ENCODE measurements at regions not wholly inside any gene's neighbourhood (a gene's known extent, or its start where the extent isn't known, plus 50 kb on each side); places are given as distances from the start of the nearest gene placed in this dataset.

DNA sequence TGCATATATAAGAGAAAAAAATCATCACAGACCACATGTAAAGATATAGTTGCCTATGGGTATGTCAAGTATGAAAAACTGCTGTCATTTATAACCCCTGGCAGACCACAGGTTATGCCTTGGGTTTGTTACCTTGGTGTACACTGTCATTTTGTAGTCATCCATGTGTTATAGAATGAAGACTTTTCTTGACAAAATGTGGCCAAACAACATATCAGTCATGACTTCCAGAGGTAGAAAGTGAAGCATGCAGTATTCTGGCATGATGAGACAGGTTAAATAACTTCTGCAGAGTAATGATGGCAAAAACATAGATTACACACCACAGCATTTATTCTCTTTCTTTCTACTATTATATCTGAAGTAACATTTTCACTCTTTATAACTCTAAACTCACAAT is 74.9 kb upstream of the NEUROD1 start:
- TF ChIP-seq, protein P1, sequence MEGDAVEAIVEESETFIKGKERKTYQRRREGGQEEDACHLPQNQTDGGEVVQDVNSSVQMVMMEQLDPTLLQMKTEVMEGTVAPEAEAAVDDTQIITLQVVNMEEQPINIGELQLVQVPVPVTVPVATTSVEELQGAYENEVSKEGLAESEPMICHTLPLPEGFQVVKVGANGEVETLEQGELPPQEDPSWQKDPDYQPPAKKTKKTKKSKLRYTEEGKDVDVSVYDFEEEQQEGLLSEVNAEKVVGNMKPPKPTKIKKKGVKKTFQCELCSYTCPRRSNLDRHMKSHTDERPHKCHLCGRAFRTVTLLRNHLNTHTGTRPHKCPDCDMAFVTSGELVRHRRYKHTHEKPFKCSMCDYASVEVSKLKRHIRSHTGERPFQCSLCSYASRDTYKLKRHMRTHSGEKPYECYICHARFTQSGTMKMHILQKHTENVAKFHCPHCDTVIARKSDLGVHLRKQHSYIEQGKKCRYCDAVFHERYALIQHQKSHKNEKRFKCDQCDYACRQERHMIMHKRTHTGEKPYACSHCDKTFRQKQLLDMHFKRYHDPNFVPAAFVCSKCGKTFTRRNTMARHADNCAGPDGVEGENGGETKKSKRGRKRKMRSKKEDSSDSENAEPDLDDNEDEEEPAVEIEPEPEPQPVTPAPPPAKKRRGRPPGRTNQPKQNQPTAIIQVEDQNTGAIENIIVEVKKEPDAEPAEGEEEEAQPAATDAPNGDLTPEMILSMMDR (IDR thresholded peaks at IDR 0.05), result no peak
- DNase-seq (ENCODE audit: low spot score) (no peak), ATAC-seq (ENCODE audit: low FRiP score) (no peak)

DNA sequence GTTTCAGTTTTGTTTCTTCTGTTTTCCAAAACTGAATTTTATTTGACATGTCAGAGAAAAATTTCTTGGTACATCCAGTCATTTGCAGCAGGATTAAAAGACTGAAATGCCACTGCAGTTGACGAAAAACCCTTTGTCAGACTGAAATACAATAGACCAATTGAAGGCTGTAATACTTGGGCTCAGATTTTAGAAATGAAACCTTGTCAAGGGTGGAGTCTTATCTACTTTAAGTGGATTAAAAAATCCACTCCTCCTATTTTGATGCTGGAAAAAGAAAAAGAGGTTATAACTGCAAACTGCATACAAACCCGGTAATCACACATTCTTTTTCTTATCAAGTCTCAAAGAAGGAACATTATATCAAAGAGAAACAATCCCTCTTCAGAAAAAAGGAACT is 80.2 kb upstream of the NEUROD1 start:
- no peak for ATAC-seq (ENCODE audit: low FRiP score)
- TF ChIP-seq, protein P1 (IDR thresholded peaks at IDR 0.05), result no peak
- DNase-seq (ENCODE audit: low spot score), result no peak

DNA sequence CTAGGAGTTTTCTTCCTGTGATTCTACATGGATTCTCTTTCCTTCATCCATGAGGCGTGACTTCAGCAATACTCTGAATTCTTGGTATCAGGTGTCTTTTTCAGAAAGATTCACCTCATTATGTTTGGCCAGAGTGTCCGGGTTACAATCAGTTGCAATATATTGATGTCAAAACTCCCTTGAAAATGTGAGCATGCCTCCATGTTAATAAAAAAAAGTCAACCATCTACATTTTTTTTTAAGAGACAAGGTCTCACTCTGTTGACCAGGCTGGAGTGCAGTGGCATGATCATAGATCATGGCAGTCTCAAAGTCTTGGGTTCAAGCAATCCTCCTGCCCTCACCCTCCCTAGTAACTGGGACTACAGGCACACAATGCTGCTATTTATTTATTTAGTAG is 80.9 kb upstream of the NEUROD1 start:
- TF ChIP-seq, protein P1 (IDR thresholded peaks at IDR 0.05), result no peak
- DNase-seq (ENCODE audit: low spot score) (no peak), ATAC-seq (ENCODE audit: low FRiP score) (no peak)

DNA sequence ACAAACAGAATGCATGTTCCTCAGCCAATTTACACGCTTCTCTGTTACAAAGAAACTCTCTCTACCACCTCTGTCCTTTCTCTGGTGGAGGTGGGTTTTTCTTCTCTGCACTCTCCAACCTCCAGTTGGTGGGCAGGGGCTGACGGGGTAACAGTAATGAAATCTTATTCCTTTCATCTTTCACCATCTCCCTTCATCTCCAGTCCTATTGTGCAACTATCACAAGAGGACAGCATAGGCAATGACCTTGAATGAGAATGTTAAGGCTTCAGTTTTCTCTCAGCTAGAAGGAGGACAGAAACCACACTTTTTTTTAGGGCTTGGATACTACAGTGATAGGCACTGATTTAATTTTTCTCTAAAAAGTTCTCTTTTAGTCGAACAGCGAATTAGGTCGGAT is 81.7 kb upstream of the NEUROD1 start:
- no peak for DNase-seq (ENCODE audit: low spot score)
- ATAC-seq (ENCODE audit: low FRiP score), result no peak
- TF ChIP-seq, protein P1 (IDR thresholded peaks at IDR 0.05), result no peak

DNA sequence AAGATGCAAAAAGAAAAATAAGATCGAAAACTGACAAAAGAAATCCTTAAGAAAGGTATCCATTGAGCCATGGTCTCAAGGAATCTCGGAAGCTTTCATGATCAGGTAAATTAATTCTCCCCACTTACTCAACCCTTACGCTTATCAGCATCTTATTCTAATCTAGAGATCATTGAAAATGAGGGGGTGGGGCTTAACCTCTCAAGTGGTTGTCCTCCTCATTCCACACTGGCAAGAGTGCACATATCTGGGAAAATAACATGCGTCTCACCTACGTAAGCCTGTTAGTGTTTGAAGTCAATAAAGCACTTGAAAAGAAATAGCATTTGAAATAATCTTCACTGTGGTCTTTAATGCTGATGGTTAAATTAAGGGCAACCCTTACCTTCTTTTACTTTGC is 82.5 kb upstream of the NEUROD1 start:
- DNase-seq (ENCODE audit: low spot score), result no peak
- TF ChIP-seq, protein P1 (IDR thresholded peaks at IDR 0.05), result no peak
- ATAC-seq (ENCODE audit: low FRiP score), result no peak

DNA sequence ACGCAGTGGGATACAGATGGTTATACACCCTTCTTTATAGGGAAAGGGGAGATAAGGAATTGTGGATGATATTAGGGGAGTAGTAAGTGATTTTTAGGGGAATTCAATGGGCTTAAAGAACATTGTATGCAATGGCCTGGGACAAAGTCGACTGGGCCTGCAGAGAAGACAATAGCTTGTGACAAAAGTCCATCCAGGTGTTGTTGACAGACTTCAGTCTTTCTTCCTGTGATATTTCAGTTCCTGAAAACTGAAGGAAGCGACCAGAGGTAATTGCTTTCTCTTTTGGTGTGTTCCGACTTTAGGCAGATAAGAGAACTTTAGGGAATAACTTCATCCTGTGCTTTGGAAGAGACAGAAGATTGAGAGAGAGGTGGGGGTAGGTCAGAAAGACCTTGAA is 83.1 kb upstream of the NEUROD1 start:
- ATAC-seq (ENCODE audit: low FRiP score) (no peak), DNase-seq (ENCODE audit: low spot score) (no peak)
- TF ChIP-seq, protein P1 (IDR thresholded peaks at IDR 0.05), result no peak

DNA sequence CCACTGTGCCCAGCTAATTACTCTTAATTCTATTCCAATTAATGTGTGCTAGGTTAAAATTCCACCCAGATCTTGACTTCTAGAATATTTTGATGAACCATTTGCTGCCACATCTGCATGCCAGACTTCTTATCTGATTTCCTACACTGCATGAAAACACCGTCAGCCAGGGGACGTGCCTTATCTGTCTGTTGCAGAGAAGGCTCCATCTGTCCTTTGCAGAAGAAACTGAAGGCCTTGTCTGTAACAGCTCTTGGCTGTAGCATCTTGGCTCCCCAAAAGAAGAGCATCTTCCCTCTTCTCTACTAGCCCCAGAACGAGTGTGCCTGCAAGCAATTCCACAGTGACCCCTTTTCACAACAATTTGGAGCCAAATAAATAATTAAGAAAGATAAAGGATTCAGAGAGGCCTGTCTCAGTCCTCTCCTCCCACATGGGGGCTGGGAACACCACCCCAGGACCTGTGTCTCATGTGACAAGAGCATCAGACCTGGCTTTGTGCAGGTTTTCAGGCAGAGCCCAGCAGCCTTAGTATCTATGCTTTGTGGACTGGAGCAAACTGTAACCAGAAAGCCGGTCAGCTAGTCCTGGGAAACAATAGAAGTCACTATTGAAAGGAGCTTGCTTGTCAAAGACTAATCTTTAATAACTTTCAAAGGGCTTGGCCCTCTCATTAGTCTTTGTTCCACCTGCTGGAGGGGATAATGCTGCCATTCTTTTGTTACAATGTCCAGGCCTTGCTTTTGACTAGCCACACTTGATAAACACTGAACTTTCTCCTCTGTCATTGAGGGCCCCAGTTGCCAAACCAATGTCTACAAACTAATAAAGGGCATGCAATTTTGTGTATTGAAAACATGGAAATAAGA is 84.0 kb upstream of the NEUROD1 start:
- DNase-seq (ENCODE audit: low spot score) (no peak), ATAC-seq (ENCODE audit: low FRiP score) (no peak)
- TF ChIP-seq, protein P1 (IDR thresholded peaks at IDR 0.05), result no peak
